ENCODE measurements at regions not wholly inside any gene's neighbourhood (a gene's known extent, or its start where the extent isn't known, plus 50 kb on each side); places are given as distances from the start of the nearest gene placed in this dataset.

DNA sequence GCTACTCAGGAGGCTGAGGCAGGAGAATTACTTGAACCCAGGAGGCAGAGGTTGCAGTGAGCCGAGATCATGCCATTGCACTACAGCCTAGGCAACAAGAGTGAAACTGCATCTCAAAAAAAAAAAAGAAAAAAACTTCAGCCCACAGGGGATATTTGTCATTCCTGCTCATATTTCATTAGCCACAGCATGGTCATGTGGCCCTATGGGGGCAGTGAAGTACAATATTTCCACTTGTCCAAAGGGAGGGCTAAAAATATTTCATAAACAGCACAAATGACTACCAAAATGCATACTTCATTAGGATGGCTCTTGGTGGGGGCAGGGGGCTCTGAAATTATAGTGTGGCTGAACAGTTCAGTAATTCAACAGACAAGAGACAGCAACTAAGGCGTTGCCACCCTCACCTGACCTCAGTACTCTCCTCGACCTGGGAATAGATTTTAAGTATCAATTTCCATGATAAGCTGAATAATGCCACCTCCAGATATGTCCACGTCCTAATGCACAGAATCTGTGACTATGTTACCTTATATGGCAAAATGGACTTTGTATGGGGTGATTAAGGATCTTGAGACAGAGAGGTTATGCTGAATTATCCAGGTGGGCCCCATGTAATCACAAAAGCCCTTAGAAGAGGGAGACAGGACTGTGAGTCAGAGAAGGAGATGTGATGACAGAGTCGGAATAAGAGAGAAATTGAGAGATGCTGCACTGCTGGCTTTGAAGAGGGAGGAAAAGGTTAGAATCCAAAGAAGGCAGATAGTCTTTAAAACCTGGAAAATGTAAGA is 158.2 kb upstream of the CRIM1 start (continued):
- TF ChIP-seq, protein P1, sequence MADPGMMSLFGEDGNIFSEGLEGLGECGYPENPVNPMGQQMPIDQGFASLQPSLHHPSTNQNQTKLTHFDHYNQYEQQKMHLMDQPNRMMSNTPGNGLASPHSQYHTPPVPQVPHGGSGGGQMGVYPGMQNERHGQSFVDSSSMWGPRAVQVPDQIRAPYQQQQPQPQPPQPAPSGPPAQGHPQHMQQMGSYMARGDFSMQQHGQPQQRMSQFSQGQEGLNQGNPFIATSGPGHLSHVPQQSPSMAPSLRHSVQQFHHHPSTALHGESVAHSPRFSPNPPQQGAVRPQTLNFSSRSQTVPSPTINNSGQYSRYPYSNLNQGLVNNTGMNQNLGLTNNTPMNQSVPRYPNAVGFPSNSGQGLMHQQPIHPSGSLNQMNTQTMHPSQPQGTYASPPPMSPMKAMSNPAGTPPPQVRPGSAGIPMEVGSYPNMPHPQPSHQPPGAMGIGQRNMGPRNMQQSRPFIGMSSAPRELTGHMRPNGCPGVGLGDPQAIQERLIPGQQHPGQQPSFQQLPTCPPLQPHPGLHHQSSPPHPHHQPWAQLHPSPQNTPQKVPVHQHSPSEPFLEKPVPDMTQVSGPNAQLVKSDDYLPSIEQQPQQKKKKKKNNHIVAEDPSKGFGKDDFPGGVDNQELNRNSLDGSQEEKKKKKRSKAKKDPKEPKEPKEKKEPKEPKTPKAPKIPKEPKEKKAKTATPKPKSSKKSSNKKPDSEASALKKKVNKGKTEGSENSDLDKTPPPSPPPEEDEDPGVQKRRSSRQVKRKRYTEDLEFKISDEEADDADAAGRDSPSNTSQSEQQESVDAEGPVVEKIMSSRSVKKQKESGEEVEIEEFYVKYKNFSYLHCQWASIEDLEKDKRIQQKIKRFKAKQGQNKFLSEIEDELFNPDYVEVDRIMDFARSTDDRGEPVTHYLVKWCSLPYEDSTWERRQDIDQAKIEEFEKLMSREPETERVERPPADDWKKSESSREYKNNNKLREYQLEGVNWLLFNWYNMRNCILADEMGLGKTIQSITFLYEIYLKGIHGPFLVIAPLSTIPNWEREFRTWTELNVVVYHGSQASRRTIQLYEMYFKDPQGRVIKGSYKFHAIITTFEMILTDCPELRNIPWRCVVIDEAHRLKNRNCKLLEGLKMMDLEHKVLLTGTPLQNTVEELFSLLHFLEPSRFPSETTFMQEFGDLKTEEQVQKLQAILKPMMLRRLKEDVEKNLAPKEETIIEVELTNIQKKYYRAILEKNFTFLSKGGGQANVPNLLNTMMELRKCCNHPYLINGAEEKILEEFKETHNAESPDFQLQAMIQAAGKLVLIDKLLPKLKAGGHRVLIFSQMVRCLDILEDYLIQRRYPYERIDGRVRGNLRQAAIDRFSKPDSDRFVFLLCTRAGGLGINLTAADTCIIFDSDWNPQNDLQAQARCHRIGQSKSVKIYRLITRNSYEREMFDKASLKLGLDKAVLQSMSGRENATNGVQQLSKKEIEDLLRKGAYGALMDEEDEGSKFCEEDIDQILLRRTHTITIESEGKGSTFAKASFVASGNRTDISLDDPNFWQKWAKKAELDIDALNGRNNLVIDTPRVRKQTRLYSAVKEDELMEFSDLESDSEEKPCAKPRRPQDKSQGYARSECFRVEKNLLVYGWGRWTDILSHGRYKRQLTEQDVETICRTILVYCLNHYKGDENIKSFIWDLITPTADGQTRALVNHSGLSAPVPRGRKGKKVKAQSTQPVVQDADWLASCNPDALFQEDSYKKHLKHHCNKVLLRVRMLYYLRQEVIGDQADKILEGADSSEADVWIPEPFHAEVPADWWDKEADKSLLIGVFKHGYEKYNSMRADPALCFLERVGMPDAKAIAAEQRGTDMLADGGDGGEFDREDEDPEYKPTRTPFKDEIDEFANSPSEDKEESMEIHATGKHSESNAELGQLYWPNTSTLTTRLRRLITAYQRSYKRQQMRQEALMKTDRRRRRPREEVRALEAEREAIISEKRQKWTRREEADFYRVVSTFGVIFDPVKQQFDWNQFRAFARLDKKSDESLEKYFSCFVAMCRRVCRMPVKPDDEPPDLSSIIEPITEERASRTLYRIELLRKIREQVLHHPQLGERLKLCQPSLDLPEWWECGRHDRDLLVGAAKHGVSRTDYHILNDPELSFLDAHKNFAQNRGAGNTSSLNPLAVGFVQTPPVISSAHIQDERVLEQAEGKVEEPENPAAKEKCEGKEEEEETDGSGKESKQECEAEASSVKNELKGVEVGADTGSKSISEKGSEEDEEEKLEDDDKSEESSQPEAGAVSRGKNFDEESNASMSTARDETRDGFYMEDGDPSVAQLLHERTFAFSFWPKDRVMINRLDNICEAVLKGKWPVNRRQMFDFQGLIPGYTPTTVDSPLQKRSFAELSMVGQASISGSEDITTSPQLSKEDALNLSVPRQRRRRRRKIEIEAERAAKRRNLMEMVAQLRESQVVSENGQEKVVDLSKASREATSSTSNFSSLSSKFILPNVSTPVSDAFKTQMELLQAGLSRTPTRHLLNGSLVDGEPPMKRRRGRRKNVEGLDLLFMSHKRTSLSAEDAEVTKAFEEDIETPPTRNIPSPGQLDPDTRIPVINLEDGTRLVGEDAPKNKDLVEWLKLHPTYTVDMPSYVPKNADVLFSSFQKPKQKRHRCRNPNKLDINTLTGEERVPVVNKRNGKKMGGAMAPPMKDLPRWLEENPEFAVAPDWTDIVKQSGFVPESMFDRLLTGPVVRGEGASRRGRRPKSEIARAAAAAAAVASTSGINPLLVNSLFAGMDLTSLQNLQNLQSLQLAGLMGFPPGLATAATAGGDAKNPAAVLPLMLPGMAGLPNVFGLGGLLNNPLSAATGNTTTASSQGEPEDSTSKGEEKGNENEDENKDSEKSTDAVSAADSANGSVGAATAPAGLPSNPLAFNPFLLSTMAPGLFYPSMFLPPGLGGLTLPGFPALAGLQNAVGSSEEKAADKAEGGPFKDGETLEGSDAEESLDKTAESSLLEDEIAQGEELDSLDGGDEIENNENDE (IDR thresholded peaks at IDR 0.05; ENCODE audit: insufficient replicate concordance, low read length), result no peak
- TF ChIP-seq SIN3A (conservative IDR thresholded peaks at IDR 0.05 in 1 of 2, IDR thresholded peaks at IDR 0.05 in 1 of 2; ENCODE audit: low read depth in 1 of 2, low read length in 2 of 2) (no peak), ATF3 (IDR thresholded peaks at IDR 0.05; ENCODE audit: insufficient read depth, low read depth, low read length) (no peak), TEAD4 (IDR thresholded peaks at IDR 0.05; ENCODE audit: low read depth, low read length) (no peak), SP1 (IDR thresholded peaks at IDR 0.05; ENCODE audit: low read depth, low read length) (no peak), SAP30 (IDR thresholded peaks at IDR 0.05; ENCODE audit: insufficient read depth, insufficient replicate concordance, low read length) (no peak), PHF8 (conservative IDR thresholded peaks at IDR 0.05; ENCODE audit: low read depth, low read length) (no peak), SUZ12 (IDR thresholded peaks at IDR 0.05; ENCODE audit: low read length) (no peak)

All from H1 (cell line).